ENCODE measurements at regions not wholly inside any gene's neighbourhood (a gene's known extent, or its start where the extent isn't known, plus 50 kb on each side); places are given as distances from the start of the nearest gene placed in this dataset.

- Histone ChIP-seq H3K36me3 (no peaks in the 10 kb centered on the region), H3K27ac (replicated peaks in 1 of 4) (no peak overlapping the region), H3K4me3 (no peak overlapping the region), H3K27me3 (no peaks in the 10 kb centered on the region), H3K4me1 (no peaks in the 10 kb centered on the region), H3K9me3 (peaks cover 0 to 3% (median 0%) of the 10 kb centered on the region in 4 donors)
- TF ChIP-seq POLR2AphosphoS5 (IDR thresholded peaks at IDR 0.05): no peak
- TF ChIP-seq EP300 (IDR thresholded peaks at IDR 0.05): no peak
- TF ChIP-seq POLR2A (IDR thresholded peaks at IDR 0.05; ENCODE audit: low read depth): no peak
- TF ChIP-seq, protein P1, sequence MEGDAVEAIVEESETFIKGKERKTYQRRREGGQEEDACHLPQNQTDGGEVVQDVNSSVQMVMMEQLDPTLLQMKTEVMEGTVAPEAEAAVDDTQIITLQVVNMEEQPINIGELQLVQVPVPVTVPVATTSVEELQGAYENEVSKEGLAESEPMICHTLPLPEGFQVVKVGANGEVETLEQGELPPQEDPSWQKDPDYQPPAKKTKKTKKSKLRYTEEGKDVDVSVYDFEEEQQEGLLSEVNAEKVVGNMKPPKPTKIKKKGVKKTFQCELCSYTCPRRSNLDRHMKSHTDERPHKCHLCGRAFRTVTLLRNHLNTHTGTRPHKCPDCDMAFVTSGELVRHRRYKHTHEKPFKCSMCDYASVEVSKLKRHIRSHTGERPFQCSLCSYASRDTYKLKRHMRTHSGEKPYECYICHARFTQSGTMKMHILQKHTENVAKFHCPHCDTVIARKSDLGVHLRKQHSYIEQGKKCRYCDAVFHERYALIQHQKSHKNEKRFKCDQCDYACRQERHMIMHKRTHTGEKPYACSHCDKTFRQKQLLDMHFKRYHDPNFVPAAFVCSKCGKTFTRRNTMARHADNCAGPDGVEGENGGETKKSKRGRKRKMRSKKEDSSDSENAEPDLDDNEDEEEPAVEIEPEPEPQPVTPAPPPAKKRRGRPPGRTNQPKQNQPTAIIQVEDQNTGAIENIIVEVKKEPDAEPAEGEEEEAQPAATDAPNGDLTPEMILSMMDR (IDR thresholded peaks at IDR 0.05): no peak
- 76% methylated on average over 6 of the region's 6 CpGs for WGBS
- no peak for DNase-seq (ENCODE audit: extremely low spot score)
- intact Hi-C loops (cut with DNase I): no loop called here
These were observed 130.6 kb downstream of the CEP57L1 start for GRCh38 chr6:109225946-109226345.

- no peak overlapping the region for H3K4me3 ChIP-seq
- no peak overlapping the region for H3K27ac ChIP-seq (replicated peaks in 1 of 4)
- DNase-seq (ENCODE audit: extremely low spot score): no peak
- intact Hi-C loops (cut with DNase I): no loop called here
- no peaks in the 10 kb centered on the region for H3K4me1 ChIP-seq
- H3K9me3 ChIP-seq: peaks cover 0 to 3% (median 0%) of the 10 kb centered on the region in 4 donors
- 67% methylated on average over 1 of the region's 1 CpG for WGBS
- H3K27me3 ChIP-seq: no peaks in the 10 kb centered on the region
- H3K36me3 ChIP-seq: no peaks in the 10 kb centered on the region
- TF ChIP-seq POLR2AphosphoS5 (IDR thresholded peaks at IDR 0.05) (no peak), EP300 (IDR thresholded peaks at IDR 0.05) (no peak), POLR2A (IDR thresholded peaks at IDR 0.05; ENCODE audit: low read depth) (no peak)
- TF ChIP-seq, protein P1 (IDR thresholded peaks at IDR 0.05): no peak
These were observed 129.7 kb downstream of the CEP57L1 start for GRCh38 chr6:109224994-109225393.

- intact Hi-C loops (cut with DNase I): no loop called here
These were observed 129.0 kb downstream of the CEP57L1 start for GRCh38 chr6:109224107-109224875.

GRCh38 chr6:109222848-109223247, 127.5 kb downstream of the CEP57L1 start:
- no peak for DNase-seq (ENCODE audit: extremely low spot score)
- WGBS: 84% methylated on average over 3 of the region's 3 CpGs
- H3K36me3 ChIP-seq: no peaks in the 10 kb centered on the region
- no peak overlapping the region for H3K4me3 ChIP-seq
- H3K9me3 ChIP-seq: peaks cover 0 to 3% (median 0%) of the 10 kb centered on the region in 4 donors
- TF ChIP-seq EP300 (IDR thresholded peaks at IDR 0.05) (no peak), POLR2A (IDR thresholded peaks at IDR 0.05; ENCODE audit: low read depth) (no peak), POLR2AphosphoS5 (IDR thresholded peaks at IDR 0.05) (no peak)
- TF ChIP-seq, protein P1 (IDR thresholded peaks at IDR 0.05): no peak
- no peaks in the 10 kb centered on the region for H3K4me1 ChIP-seq
- intact Hi-C loops (cut with DNase I): no loop called here
- H3K27ac ChIP-seq (replicated peaks in 1 of 4): no peak overlapping the region
- H3K27me3 ChIP-seq: no peaks in the 10 kb centered on the region

More at GRCh38 chr6:109224107-109224875, 129.0 kb downstream of the CEP57L1 start:
- Histone ChIP-seq H3K27ac (replicated peaks in 1 of 4) (no peak overlapping the region), H3K27me3 (no peaks in the 10 kb centered on the region), H3K9me3 (peaks cover 0 to 3% (median 0%) of the 10 kb centered on the region in 4 donors), H3K4me1 (no peaks in the 10 kb centered on the region), H3K4me3 (no peak overlapping the region), H3K36me3 (no peaks in the 10 kb centered on the region)
- 60% methylated on average over 4 of the region's 4 CpGs for WGBS
- DNase-seq (ENCODE audit: extremely low spot score): no peak
- TF ChIP-seq, protein P1 (IDR thresholded peaks at IDR 0.05): no peak
- TF ChIP-seq POLR2AphosphoS5 (IDR thresholded peaks at IDR 0.05) (no peak), EP300 (IDR thresholded peaks at IDR 0.05) (no peak), POLR2A (IDR thresholded peaks at IDR 0.05; ENCODE audit: low read depth) (no peak)
